ENCODE measurements at regions not wholly inside any gene's neighbourhood (a gene's known extent, or its start where the extent isn't known, plus 50 kb on each side); places are given as distances from the start of the nearest gene placed in this dataset.

DNA sequence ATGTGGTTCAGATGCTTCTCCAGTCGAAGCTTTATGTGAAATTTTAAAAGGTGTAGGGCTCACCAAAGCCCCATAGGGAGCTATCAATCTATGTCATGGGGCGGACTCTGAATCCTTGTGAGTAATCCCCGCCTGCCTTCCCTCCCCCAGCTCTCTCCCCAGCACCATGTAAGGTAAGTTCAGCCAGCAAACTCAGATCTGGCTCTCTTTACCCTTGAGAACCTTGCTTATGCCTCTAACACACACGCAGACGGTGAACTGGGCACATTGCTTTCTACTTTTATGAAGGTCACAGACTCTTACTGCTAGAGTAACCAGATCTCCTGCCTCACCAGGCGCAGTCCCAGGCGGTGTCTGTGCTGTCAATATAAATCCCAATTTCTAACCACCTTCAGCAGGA, 82.6 kb upstream of the CNKSR3 start:
- no peaks in the 10 kb centered on the region for H3K36me3 ChIP-seq (ENCODE audit: control insufficient read depth in 2 of 2, extremely low read depth in 1 of 2, insufficient read depth in 2 of 2, low read length in 2 of 2)
- H3K4me1 ChIP-seq (ENCODE audit: control insufficient read depth, extremely low read depth, insufficient read depth, low read length) = no peaks in the 10 kb centered on the region
- dilution Hi-C loops (cut with MboI; ENCODE audit: extremely low pct_ligation_motif_present, low sequenced_read_pairs) = no loop called here
- H3K27ac ChIP-seq (ENCODE audit: control insufficient read depth, insufficient read depth, low read length) = no peak overlapping the region
- no peak overlapping the region for H3K4me2 ChIP-seq (ENCODE audit: control insufficient read depth, extremely low read depth, insufficient read depth, low read depth, low read length)
- H3K79me2 ChIP-seq (ENCODE audit: control insufficient read depth, insufficient read depth, low read length) = no peaks in the 10 kb centered on the region
- no peaks in the 10 kb centered on the region for H3K27me3 ChIP-seq (ENCODE audit: control insufficient read depth, extremely low read depth, insufficient read depth, low read length)
- H3K9me3 ChIP-seq (ENCODE audit: control insufficient read depth, low read depth, low read length) = no peaks in the 10 kb centered on the region
- no peak for DNase-seq (ENCODE audit: low read depth, low spot score)
- TF ChIP-seq, protein P1, sequence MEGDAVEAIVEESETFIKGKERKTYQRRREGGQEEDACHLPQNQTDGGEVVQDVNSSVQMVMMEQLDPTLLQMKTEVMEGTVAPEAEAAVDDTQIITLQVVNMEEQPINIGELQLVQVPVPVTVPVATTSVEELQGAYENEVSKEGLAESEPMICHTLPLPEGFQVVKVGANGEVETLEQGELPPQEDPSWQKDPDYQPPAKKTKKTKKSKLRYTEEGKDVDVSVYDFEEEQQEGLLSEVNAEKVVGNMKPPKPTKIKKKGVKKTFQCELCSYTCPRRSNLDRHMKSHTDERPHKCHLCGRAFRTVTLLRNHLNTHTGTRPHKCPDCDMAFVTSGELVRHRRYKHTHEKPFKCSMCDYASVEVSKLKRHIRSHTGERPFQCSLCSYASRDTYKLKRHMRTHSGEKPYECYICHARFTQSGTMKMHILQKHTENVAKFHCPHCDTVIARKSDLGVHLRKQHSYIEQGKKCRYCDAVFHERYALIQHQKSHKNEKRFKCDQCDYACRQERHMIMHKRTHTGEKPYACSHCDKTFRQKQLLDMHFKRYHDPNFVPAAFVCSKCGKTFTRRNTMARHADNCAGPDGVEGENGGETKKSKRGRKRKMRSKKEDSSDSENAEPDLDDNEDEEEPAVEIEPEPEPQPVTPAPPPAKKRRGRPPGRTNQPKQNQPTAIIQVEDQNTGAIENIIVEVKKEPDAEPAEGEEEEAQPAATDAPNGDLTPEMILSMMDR (optimal IDR thresholded peaks at IDR 0.05 in 1 of 3, IDR thresholded peaks at IDR 0.05 in 1 of 3, conservative IDR thresholded peaks at IDR 0.05 in 1 of 3; ENCODE audit: extremely low read depth in 1 of 3, insufficient read depth in 2 of 3, low read length in 3 of 3) = no peak
- no peak for TF ChIP-seq EZH2 (IDR thresholded peaks at IDR 0.05; ENCODE audit: low read length)
- FAIRE-seq = no peak
- no peak overlapping the region for H3K4me3 ChIP-seq (ENCODE audit: control insufficient read depth in 2 of 3, extremely low read depth in 1 of 3, insufficient read depth in 2 of 3, low read depth in 1 of 3, low read length in 3 of 3)
- H2AFZ ChIP-seq (ENCODE audit: control insufficient read depth, low read length) = no peak overlapping the region
- H4K20me1 ChIP-seq (ENCODE audit: control insufficient read depth, extremely low read depth, insufficient read depth, low read length) = no peaks in the 10 kb centered on the region
- H3K9ac ChIP-seq (ENCODE audit: control insufficient read depth, extremely low read depth, insufficient read depth, low read length) = no peak overlapping the region
- H3K9me1 ChIP-seq (ENCODE audit: control insufficient read depth, extremely low read depth, insufficient read depth, low read length) = no peaks in the 10 kb centered on the region

DNA sequence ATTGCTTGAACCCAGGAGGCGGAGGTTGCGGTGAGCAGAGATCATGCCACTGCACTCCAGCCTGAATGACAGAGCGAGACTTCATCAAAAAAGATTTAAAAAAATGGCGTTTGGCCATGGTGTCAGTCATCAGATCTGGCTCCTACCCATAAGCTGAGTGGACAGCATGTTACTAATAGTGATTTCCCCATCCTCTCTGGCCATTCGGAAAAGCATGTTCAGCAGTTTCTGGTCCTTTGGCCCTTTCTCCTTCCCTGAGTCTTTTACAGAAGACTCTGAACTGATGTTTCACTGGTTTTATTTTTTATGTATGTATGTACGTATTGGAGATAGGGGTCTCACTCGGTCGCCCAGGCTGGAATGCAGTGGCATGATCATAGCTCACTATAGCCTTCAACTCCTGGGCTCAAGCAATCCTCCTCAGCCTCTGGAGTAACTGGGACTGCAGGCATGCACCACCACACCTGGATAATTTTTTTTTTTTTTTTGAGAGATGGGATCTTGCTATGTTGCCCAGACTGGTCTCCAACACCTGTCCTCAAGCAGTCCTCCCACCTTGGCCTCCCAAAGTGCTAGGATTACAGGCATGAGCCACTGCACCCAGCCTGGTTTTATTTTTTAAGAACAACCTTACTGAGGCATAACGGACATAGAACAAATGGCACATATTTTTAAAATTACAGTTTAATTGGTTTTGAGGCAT, 84.2 kb upstream of the CNKSR3 start:
- TF ChIP-seq EZH2 (IDR thresholded peaks at IDR 0.05; ENCODE audit: low read length) = no peak
- TF ChIP-seq, protein P1 (optimal IDR thresholded peaks at IDR 0.05 in 1 of 3, IDR thresholded peaks at IDR 0.05 in 1 of 3, conservative IDR thresholded peaks at IDR 0.05 in 1 of 3; ENCODE audit: extremely low read depth in 1 of 3, insufficient read depth in 2 of 3, low read length in 3 of 3) = no peak
- no peak for FAIRE-seq
- Histone ChIP-seq H3K36me3 (ENCODE audit: control insufficient read depth in 2 of 2, extremely low read depth in 1 of 2, insufficient read depth in 2 of 2, low read length in 2 of 2) (no peaks in the 10 kb centered on the region), H3K4me3 (ENCODE audit: control insufficient read depth in 2 of 3, extremely low read depth in 1 of 3, insufficient read depth in 2 of 3, low read depth in 1 of 3, low read length in 3 of 3) (no peak overlapping the region), H3K4me2 (ENCODE audit: control insufficient read depth, extremely low read depth, insufficient read depth, low read depth, low read length) (no peak overlapping the region), H3K27me3 (ENCODE audit: control insufficient read depth, extremely low read depth, insufficient read depth, low read length) (no peaks in the 10 kb centered on the region), H3K9ac (ENCODE audit: control insufficient read depth, extremely low read depth, insufficient read depth, low read length) (no peak overlapping the region), H4K20me1 (ENCODE audit: control insufficient read depth, extremely low read depth, insufficient read depth, low read length) (no peaks in the 10 kb centered on the region), H3K27ac (ENCODE audit: control insufficient read depth, insufficient read depth, low read length) (no peak overlapping the region), H3K9me1 (ENCODE audit: control insufficient read depth, extremely low read depth, insufficient read depth, low read length) (no peaks in the 10 kb centered on the region), H3K79me2 (ENCODE audit: control insufficient read depth, insufficient read depth, low read length) (no peaks in the 10 kb centered on the region), H3K9me3 (ENCODE audit: control insufficient read depth, low read depth, low read length) (no peaks in the 10 kb centered on the region), H2AFZ (ENCODE audit: control insufficient read depth, low read length) (no peak overlapping the region), H3K4me1 (ENCODE audit: control insufficient read depth, extremely low read depth, insufficient read depth, low read length) (no peaks in the 10 kb centered on the region)
- dilution Hi-C loops (cut with MboI; ENCODE audit: extremely low pct_ligation_motif_present, low sequenced_read_pairs) = no loop called here
- no peak for DNase-seq (ENCODE audit: low read depth, low spot score)
